ENCODE measurements at regions not wholly inside any gene's neighbourhood (a gene's known extent, or its start where the extent isn't known, plus 50 kb on each side); places are given as distances from the start of the nearest gene placed in this dataset.

GRCh38 chr12:98332642-98333041 lies 182.7 kb upstream of the TMPO start:
- H3K9ac ChIP-seq (ENCODE audit: low read length), result no peak overlapping the region
- H2AK5ac ChIP-seq (ENCODE audit: low read length), result no peak overlapping the region
- H3K79me2 ChIP-seq (ENCODE audit: control insufficient read depth, insufficient read depth, low read length), result no peaks in the 10 kb centered on the region
- no CpG with 5 or more reads among the region's 1 CpG for WGBS (ENCODE audit: extremely low coverage, insufficient coverage, low lambda C conversion rate)
- H3K56ac ChIP-seq (ENCODE audit: low read length), result no peak overlapping the region
- H3K27me3 ChIP-seq (ENCODE audit: insufficient read depth, low read length, poor library complexity), result no peaks in the 10 kb centered on the region
- H3K4ac ChIP-seq (ENCODE audit: low read depth, low read length), result no peak overlapping the region
- H3K18ac ChIP-seq (ENCODE audit: low read length), result no peak overlapping the region
- H2BK120ac ChIP-seq (ENCODE audit: low read depth, low read length), result no peak overlapping the region
- no peak overlapping the region for H2BK15ac ChIP-seq (replicated peaks; ENCODE audit: low read depth)
- H3K4me1 ChIP-seq (ENCODE audit: control insufficient read depth, low read depth, low read length), result no peaks in the 10 kb centered on the region
- H3K27ac ChIP-seq (ENCODE audit: low read depth, low read length), result no peak overlapping the region
- H3K23ac ChIP-seq (ENCODE audit: low read length), result no peak overlapping the region
- H3K4me3 ChIP-seq (ENCODE audit: low read length), result no peak overlapping the region
- H2BK5ac ChIP-seq (ENCODE audit: low read length), result no peak overlapping the region
- H3K4me2 ChIP-seq (ENCODE audit: low read length), result no peak overlapping the region
- H4K8ac ChIP-seq (ENCODE audit: low read depth, low read length), result no peak overlapping the region
- no peaks in the 10 kb centered on the region for H3K79me1 ChIP-seq (ENCODE audit: low read length)
- H3K36me3 ChIP-seq (ENCODE audit: control insufficient read depth, insufficient read depth, low read length), result no peaks in the 10 kb centered on the region
- no peak overlapping the region for H4K5ac ChIP-seq (ENCODE audit: low read length)
- no peak for DNase-seq

GRCh38 chr12:98334768-98335167 lies 180.6 kb upstream of the TMPO start:
- no peaks in the 10 kb centered on the region for H3K79me1 ChIP-seq (ENCODE audit: low read length)
- H3K27me3 ChIP-seq (ENCODE audit: insufficient read depth, low read length, poor library complexity), result no peaks in the 10 kb centered on the region
- H3K4me3 ChIP-seq (ENCODE audit: low read length), result no peak overlapping the region
- WGBS (ENCODE audit: extremely low coverage, insufficient coverage, low lambda C conversion rate), result no CpG with 5 or more reads among the region's 3 CpGs
- no peak overlapping the region for H4K5ac ChIP-seq (ENCODE audit: low read length)
- DNase-seq, result no peak
- H3K79me2 ChIP-seq (ENCODE audit: control insufficient read depth, insufficient read depth, low read length), result no peaks in the 10 kb centered on the region
- no peak overlapping the region for H2AK5ac ChIP-seq (ENCODE audit: low read length)
- no peaks in the 10 kb centered on the region for H3K36me3 ChIP-seq (ENCODE audit: control insufficient read depth, insufficient read depth, low read length)
- no peak overlapping the region for H3K23ac ChIP-seq (ENCODE audit: low read length)
- H3K4me1 ChIP-seq (ENCODE audit: control insufficient read depth, low read depth, low read length), result no peaks in the 10 kb centered on the region
- no peak overlapping the region for H3K56ac ChIP-seq (ENCODE audit: low read length)
- H3K4ac ChIP-seq (ENCODE audit: low read depth, low read length), result no peak overlapping the region
- H2BK15ac ChIP-seq (replicated peaks; ENCODE audit: low read depth), result no peak overlapping the region
- no peak overlapping the region for H2BK5ac ChIP-seq (ENCODE audit: low read length)
- H3K9ac ChIP-seq (ENCODE audit: low read length), result no peak overlapping the region
- no peak overlapping the region for H3K27ac ChIP-seq (ENCODE audit: low read depth, low read length)
- H3K4me2 ChIP-seq (ENCODE audit: low read length), result no peak overlapping the region
- no peak overlapping the region for H4K8ac ChIP-seq (ENCODE audit: low read depth, low read length)
- no peak overlapping the region for H3K18ac ChIP-seq (ENCODE audit: low read length)
- no peak overlapping the region for H2BK120ac ChIP-seq (ENCODE audit: low read depth, low read length)

GRCh38 chr12:98341026-98341425 lies 174.4 kb upstream of the TMPO start:
- H3K18ac ChIP-seq (ENCODE audit: low read length), result no peak overlapping the region
- H3K4me2 ChIP-seq (ENCODE audit: low read length), result no peak overlapping the region
- H2BK5ac ChIP-seq (ENCODE audit: low read length), result no peak overlapping the region
- H3K79me1 ChIP-seq (ENCODE audit: low read length), result no peaks in the 10 kb centered on the region
- H3K79me2 ChIP-seq (ENCODE audit: control insufficient read depth, insufficient read depth, low read length), result no peaks in the 10 kb centered on the region
- WGBS (ENCODE audit: extremely low coverage, insufficient coverage, low lambda C conversion rate), result no CpG with 5 or more reads among the region's 6 CpGs
- no peak overlapping the region for H3K56ac ChIP-seq (ENCODE audit: low read length)
- no peak overlapping the region for H4K8ac ChIP-seq (ENCODE audit: low read depth, low read length)
- H2BK15ac ChIP-seq (replicated peaks; ENCODE audit: low read depth), result no peak overlapping the region
- no peak overlapping the region for H3K4ac ChIP-seq (ENCODE audit: low read depth, low read length)
- no peak overlapping the region for H3K23ac ChIP-seq (ENCODE audit: low read length)
- no peaks in the 10 kb centered on the region for H3K36me3 ChIP-seq (ENCODE audit: control insufficient read depth, insufficient read depth, low read length)
- no peak overlapping the region for H3K4me3 ChIP-seq (ENCODE audit: low read length)
- no peak overlapping the region for H3K9ac ChIP-seq (ENCODE audit: low read length)
- H3K27ac ChIP-seq (ENCODE audit: low read depth, low read length), result no peak overlapping the region
- DNase-seq, result no peak
- no peak overlapping the region for H4K5ac ChIP-seq (ENCODE audit: low read length)
- H3K27me3 ChIP-seq (ENCODE audit: insufficient read depth, low read length, poor library complexity), result no peaks in the 10 kb centered on the region
- H3K4me1 ChIP-seq (ENCODE audit: control insufficient read depth, low read depth, low read length), result no peaks in the 10 kb centered on the region
- H2AK5ac ChIP-seq (ENCODE audit: low read length), result no peak overlapping the region
- no peak overlapping the region for H2BK120ac ChIP-seq (ENCODE audit: low read depth, low read length)

GRCh38 chr12:98341732-98342131 lies 173.7 kb upstream of the TMPO start:
- no CpG with 5 or more reads among the region's 3 CpGs for WGBS (ENCODE audit: extremely low coverage, insufficient coverage, low lambda C conversion rate)
- Histone ChIP-seq H3K9ac (ENCODE audit: low read length) (no peak overlapping the region), H4K5ac (ENCODE audit: low read length) (no peak overlapping the region), H3K4me3 (ENCODE audit: low read length) (no peak overlapping the region), H4K8ac (ENCODE audit: low read depth, low read length) (no peak overlapping the region), H3K18ac (ENCODE audit: low read length) (peak overlapping the region; percentile 12), H2BK5ac (ENCODE audit: low read length) (no peak overlapping the region), H2AK5ac (ENCODE audit: low read length) (no peak overlapping the region), H3K23ac (ENCODE audit: low read length) (no peak overlapping the region), H3K27me3 (ENCODE audit: insufficient read depth, low read length, poor library complexity) (no peaks in the 10 kb centered on the region), H3K36me3 (ENCODE audit: control insufficient read depth, insufficient read depth, low read length) (no peaks in the 10 kb centered on the region), H3K27ac (ENCODE audit: low read depth, low read length) (no peak overlapping the region), H2BK15ac (replicated peaks; ENCODE audit: low read depth) (peak overlapping the region; percentile 4), H3K4me1 (ENCODE audit: control insufficient read depth, low read depth, low read length) (no peaks in the 10 kb centered on the region), H3K4me2 (ENCODE audit: low read length) (no peak overlapping the region), H2BK120ac (ENCODE audit: low read depth, low read length) (no peak overlapping the region), H3K79me1 (ENCODE audit: low read length) (no peaks in the 10 kb centered on the region), H3K79me2 (ENCODE audit: control insufficient read depth, insufficient read depth, low read length) (no peaks in the 10 kb centered on the region), H3K56ac (ENCODE audit: low read length) (peak overlapping the region; percentile 1), H3K4ac (ENCODE audit: low read depth, low read length) (no peak overlapping the region)
- DNase-seq, result no peak

- H3K18ac ChIP-seq (ENCODE audit: low read length), result peak overlapping the region; percentile 51
- no peak overlapping the region for H2BK15ac ChIP-seq (replicated peaks; ENCODE audit: low read depth)
- H2AK5ac ChIP-seq (ENCODE audit: low read length), result no peak overlapping the region
- H3K79me2 ChIP-seq (ENCODE audit: control insufficient read depth, insufficient read depth, low read length), result no peaks in the 10 kb centered on the region
- no peak overlapping the region for H3K23ac ChIP-seq (ENCODE audit: low read length)
- H3K36me3 ChIP-seq (ENCODE audit: control insufficient read depth, insufficient read depth, low read length), result no peaks in the 10 kb centered on the region
- H2BK5ac ChIP-seq (ENCODE audit: low read length), result no peak overlapping the region
- H3K27me3 ChIP-seq (ENCODE audit: insufficient read depth, low read length, poor library complexity), result no peaks in the 10 kb centered on the region
- no peak overlapping the region for H3K4ac ChIP-seq (ENCODE audit: low read depth, low read length)
- H4K5ac ChIP-seq (ENCODE audit: low read length), result no peak overlapping the region
- DNase-seq, result no peak
- no CpG with 5 or more reads among the region's 4 CpGs for WGBS (ENCODE audit: extremely low coverage, insufficient coverage, low lambda C conversion rate)
- no peaks in the 10 kb centered on the region for H3K4me1 ChIP-seq (ENCODE audit: control insufficient read depth, low read depth, low read length)
- peak overlapping the region; percentile 44 for H3K56ac ChIP-seq (ENCODE audit: low read length)
- no peak overlapping the region for H3K27ac ChIP-seq (ENCODE audit: low read depth, low read length)
- H2BK120ac ChIP-seq (ENCODE audit: low read depth, low read length), result no peak overlapping the region
- H4K8ac ChIP-seq (ENCODE audit: low read depth, low read length), result no peak overlapping the region
- H3K79me1 ChIP-seq (ENCODE audit: low read length), result no peaks in the 10 kb centered on the region
- no peak overlapping the region for H3K4me3 ChIP-seq (ENCODE audit: low read length)
- no peak overlapping the region for H3K9ac ChIP-seq (ENCODE audit: low read length)
- H3K4me2 ChIP-seq (ENCODE audit: low read length), result no peak overlapping the region
Measured at GRCh38 chr12:98343002-98343567, 172.3 kb upstream of the TMPO start.

Data from mesendoderm (in vitro differentiated cells).